ENCODE measurements at regions not wholly inside any gene's neighbourhood (a gene's known extent, or its start where the extent isn't known, plus 50 kb on each side); places are given as distances from the start of the nearest gene placed in this dataset.
A peak's percentile ranks its signal among the peaks of the same experiment; 100 is the strongest.

DNA sequence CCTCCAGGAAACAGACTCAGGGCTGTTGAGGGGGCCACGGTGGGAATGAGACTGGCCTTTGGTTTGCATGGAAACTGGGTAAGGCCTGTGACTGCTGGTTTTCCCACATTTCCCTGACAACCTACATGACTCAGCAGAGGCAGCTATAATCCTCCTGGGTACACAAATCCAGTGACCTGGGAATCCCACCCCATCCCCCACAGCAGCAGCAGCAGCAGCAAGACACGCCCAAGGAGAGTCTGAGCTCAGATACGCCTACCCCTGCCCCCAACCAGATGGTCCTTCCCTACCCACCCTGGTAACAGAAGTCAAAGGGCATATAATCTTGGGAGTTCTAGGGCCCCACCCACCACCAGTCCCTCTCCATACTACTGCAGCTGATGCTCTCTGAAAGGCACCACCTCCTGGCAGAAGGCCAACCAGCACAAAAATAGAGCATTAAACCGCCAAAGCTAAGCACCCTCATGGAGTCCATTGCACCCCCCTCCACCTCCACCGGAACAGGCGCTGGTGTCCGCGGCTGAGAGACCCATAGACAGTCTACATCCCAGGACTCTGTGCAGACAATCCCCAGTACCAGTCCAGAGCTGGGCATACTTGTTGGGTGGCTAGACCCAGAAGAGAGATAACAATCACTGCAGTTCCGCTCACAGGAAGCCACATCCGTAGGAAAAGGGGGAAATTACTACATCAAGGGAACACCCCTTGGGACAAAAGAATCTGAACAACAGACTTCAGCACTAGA, 237.2 kb upstream of the SPRY2 start:
- H3K4me3 ChIP-seq (ENCODE audit: low read length), result no peak overlapping the region

DNA sequence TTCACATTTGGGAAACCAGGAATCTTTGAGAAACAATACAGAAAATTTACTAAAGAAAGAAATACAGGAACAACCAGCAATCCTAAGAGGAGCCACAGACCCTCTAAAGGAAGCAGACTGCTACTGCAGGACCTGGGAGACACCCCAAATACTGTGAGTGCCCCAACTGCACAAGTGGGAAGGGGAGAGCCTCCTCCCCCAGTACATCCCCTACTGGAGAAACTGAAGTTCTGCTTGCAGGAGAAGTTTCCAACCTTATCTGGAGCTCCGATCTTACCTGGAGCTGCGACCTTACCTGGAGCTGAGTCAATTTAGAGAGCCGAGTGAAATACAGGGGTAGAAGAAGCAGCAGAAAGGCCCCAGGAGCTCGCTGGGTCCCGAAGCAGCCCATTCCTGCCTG, 236.4 kb upstream of the SPRY2 start:
- Histone ChIP-seq H3K4me2 (ENCODE audit: low read length) (no peak overlapping the region), H3K9me3 (replicated peaks; ENCODE audit: low read length) (no peaks in the 10 kb centered on the region), H3K4me3 (ENCODE audit: low read length) (no peak overlapping the region), H3K9ac (ENCODE audit: low read depth, low read length) (no peak overlapping the region), H3K27me3 (ENCODE audit: control insufficient read depth, insufficient read depth, low read length) (no peaks in the 10 kb centered on the region), H3K4me1 (ENCODE audit: control insufficient read depth, insufficient read depth, low read length) (no peaks in the 10 kb centered on the region), H3K36me3 (ENCODE audit: insufficient read depth, low read length) (no peaks in the 10 kb centered on the region)

More for the DNA sequence above, 237.2 kb upstream of the SPRY2 start:
- H3K4me1 ChIP-seq (ENCODE audit: control insufficient read depth, insufficient read depth, low read length), result no peaks in the 10 kb centered on the region
- no peaks in the 10 kb centered on the region for H3K27me3 ChIP-seq (ENCODE audit: control insufficient read depth, insufficient read depth, low read length)
- no peaks in the 10 kb centered on the region for H3K36me3 ChIP-seq (ENCODE audit: insufficient read depth, low read length)
- no peak overlapping the region for H3K9ac ChIP-seq (ENCODE audit: low read depth, low read length)
- no peak overlapping the region for H3K4me2 ChIP-seq (ENCODE audit: low read length)
- H3K9me3 ChIP-seq (replicated peaks; ENCODE audit: low read length), result no peaks in the 10 kb centered on the region

DNA sequence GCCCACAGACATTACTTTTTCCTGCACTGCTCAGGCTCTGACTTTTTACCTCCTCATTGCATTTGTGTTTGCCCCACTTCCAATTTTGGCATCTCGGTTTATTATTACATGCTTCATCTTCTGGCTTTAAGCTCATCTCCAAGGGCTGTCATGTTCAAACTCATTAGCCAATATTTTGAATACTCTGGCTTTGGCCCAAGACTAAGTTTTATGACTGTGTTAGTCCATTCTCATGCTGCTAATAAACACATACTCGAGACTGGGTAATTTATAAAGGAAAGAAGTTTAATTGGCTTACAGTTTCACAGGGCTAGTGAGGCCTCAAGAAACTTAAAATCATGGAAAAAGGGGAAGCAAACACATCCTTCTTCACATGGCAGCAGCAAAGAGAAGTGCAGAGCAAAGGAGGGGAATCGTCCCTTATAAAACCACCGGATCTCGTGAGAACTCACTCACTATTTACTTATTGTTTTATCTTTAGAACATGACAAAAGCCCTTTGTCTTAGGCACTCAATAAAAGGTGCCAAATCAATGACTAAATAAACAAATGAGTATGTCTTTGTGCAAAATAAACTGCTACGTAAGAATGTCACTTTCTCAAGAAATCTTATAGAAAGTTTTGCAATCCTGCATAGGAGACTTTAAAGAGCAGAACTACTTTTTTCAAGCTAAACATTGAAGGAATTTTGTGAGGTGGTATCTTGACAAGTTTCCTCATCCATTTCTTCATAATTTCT, 233.4 kb upstream of the SPRY2 start:
- H3K9ac ChIP-seq (ENCODE audit: low read depth, low read length), result no peak overlapping the region
- no peaks in the 10 kb centered on the region for H3K9me3 ChIP-seq (replicated peaks; ENCODE audit: low read length)
- H3K4me3 ChIP-seq (ENCODE audit: low read length), result no peak overlapping the region
- H3K36me3 ChIP-seq (ENCODE audit: insufficient read depth, low read length), result no peaks in the 10 kb centered on the region
- H3K4me1 ChIP-seq (ENCODE audit: control insufficient read depth, insufficient read depth, low read length), result no peaks in the 10 kb centered on the region
- H3K4me2 ChIP-seq (ENCODE audit: low read length), result no peak overlapping the region
- no peaks in the 10 kb centered on the region for H3K27me3 ChIP-seq (ENCODE audit: control insufficient read depth, insufficient read depth, low read length)

DNA sequence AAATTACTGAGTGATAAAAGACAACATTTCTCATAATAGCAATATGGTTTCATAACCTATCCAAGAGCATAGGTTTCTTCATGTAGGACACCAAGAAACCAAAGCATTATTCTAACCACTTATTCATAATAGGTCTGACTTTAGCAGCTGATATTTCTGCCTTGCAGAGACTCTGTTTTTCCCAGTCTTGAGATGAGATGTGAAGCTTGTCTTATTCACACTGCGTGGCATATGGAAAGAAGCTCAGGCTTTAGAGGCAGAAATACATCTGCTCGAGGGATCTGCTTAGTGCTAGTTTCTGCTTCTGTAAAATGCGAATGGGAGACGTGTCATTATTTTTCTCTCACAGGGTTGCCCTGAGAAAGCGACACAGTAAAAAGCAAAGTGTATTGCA, 232.0 kb upstream of the SPRY2 start:
- Histone ChIP-seq H3K9me3 (replicated peaks; ENCODE audit: low read length) (no peaks in the 10 kb centered on the region), H3K36me3 (ENCODE audit: insufficient read depth, low read length) (no peaks in the 10 kb centered on the region), H3K9ac (ENCODE audit: low read depth, low read length) (no peak overlapping the region), H3K4me2 (ENCODE audit: low read length) (no peak overlapping the region), H3K4me3 (ENCODE audit: low read length) (no peak overlapping the region), H3K4me1 (ENCODE audit: control insufficient read depth, insufficient read depth, low read length) (no peaks in the 10 kb centered on the region), H3K27me3 (ENCODE audit: control insufficient read depth, insufficient read depth, low read length) (no peaks in the 10 kb centered on the region)

DNA sequence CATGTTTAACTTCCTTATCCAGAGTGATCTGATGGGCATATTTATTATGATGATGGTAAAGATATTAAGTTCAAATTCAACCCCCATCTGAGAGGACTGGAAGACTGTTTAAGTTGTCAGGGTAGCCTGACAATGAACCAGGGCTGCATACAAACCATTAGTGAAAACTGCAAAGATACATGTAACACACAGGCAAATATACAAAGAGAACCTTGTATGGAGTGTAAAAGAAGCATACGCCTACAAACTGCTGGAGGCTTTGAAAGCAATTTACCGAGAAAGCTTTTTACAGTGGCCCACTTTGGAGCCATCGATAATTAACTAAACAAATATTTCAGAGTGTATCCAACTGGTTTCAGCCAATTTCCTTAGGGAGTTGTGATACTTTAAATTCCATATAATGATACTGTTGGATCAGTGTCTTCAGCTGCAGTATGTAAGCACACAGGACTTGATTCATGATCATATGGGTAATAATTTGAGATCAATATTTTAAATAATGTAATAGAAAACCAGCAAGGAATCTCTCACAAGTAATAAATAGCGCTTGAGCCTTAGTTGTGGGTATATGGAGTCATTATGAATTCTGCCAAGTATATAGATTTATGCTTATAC, 231.5 kb upstream of the SPRY2 start:
- Histone ChIP-seq H3K9ac (ENCODE audit: low read depth, low read length) (no peak overlapping the region), H3K4me3 (ENCODE audit: low read length) (no peak overlapping the region), H3K27me3 (ENCODE audit: control insufficient read depth, insufficient read depth, low read length) (no peaks in the 10 kb centered on the region), H3K9me3 (replicated peaks; ENCODE audit: low read length) (no peaks in the 10 kb centered on the region), H3K4me1 (ENCODE audit: control insufficient read depth, insufficient read depth, low read length) (no peaks in the 10 kb centered on the region), H3K36me3 (ENCODE audit: insufficient read depth, low read length) (no peaks in the 10 kb centered on the region), H3K4me2 (ENCODE audit: low read length) (no peak overlapping the region)

DNA sequence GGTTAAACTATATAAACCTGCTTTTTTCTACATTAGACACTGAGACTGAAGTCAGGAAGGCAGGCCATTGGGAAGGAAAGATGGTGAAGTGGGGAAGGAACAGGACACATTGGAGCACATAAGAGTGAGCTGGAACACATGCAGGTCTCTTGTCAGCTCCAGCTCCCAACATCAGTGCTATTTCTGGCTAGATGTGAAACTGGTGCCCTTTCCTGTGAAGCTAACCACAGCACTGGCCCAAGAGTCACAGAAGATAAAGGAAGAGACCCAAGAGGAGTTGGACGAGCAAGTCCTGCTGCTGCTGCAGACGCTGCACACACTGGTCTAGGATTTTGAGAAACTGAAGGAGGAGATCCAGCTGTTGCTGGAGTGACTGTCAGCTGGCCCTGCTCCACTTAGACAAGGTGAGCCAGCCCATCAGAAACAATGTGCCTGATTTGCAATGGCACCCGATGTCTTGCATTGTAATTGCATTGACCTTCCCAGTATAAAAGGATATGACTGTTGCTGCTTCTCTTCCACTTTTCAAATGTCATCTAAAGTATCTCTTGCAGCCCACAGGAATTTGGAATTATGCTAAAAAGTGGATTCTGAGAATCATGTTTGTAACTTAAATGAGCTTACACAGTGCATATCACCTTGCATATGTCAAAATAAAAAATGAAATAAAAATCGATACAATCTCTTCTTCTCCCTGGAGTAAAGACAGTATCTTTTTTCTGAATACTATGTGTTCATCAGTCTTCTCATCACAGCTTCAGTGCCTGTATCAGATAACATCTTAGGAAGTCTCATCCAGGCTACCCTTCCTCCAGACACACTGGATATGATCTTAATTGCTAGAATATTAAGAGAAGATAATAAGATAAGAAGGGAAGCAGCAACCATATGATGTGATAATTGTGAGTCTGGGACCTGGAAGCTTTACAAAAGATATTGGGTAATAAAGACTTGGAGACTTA, 230.7 kb upstream of the SPRY2 start:
- Histone ChIP-seq H3K27me3 (ENCODE audit: control insufficient read depth, insufficient read depth, low read length) (no peaks in the 10 kb centered on the region), H3K9me3 (replicated peaks; ENCODE audit: low read length) (no peaks in the 10 kb centered on the region), H3K36me3 (ENCODE audit: insufficient read depth, low read length) (no peaks in the 10 kb centered on the region)

DNA sequence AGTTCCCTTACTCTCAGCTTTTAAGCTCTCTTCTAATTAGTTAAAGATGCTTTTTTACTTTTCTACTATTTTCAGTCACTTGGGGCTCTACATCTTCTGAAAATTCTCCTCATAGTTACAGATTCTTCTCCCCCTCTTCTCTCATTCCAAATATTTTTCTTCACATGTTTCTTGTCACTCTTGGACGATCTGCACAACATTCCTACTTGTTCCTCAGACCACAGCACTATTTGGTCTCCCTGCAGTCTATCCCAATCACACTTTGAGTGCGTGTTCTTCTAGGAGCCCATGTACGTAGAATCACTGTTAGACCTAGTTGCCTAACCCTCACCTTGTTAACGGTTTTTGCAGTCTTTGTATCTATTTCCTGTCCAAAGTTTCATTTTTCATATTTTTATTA, 222.5 kb upstream of the SPRY2 start:
- no peaks in the 10 kb centered on the region for H3K27me3 ChIP-seq (ENCODE audit: control insufficient read depth, insufficient read depth, low read length)
- H3K4me2 ChIP-seq (ENCODE audit: low read length), result no peak overlapping the region
- H3K9me3 ChIP-seq (replicated peaks; ENCODE audit: low read length), result no peaks in the 10 kb centered on the region
- H3K36me3 ChIP-seq (ENCODE audit: insufficient read depth, low read length), result no peaks in the 10 kb centered on the region
- H3K4me3 ChIP-seq (ENCODE audit: low read length), result no peak overlapping the region
- no peaks in the 10 kb centered on the region for H3K4me1 ChIP-seq (ENCODE audit: control insufficient read depth, insufficient read depth, low read length)
- no peak overlapping the region for H3K9ac ChIP-seq (ENCODE audit: low read depth, low read length)

More for the DNA sequence above, 230.7 kb upstream of the SPRY2 start:
- Histone ChIP-seq H3K9ac (ENCODE audit: low read depth, low read length) (no peak overlapping the region), H3K4me2 (ENCODE audit: low read length) (no peak overlapping the region), H3K4me3 (ENCODE audit: low read length) (no peak overlapping the region), H3K4me1 (ENCODE audit: control insufficient read depth, insufficient read depth, low read length) (no peaks in the 10 kb centered on the region)

DNA sequence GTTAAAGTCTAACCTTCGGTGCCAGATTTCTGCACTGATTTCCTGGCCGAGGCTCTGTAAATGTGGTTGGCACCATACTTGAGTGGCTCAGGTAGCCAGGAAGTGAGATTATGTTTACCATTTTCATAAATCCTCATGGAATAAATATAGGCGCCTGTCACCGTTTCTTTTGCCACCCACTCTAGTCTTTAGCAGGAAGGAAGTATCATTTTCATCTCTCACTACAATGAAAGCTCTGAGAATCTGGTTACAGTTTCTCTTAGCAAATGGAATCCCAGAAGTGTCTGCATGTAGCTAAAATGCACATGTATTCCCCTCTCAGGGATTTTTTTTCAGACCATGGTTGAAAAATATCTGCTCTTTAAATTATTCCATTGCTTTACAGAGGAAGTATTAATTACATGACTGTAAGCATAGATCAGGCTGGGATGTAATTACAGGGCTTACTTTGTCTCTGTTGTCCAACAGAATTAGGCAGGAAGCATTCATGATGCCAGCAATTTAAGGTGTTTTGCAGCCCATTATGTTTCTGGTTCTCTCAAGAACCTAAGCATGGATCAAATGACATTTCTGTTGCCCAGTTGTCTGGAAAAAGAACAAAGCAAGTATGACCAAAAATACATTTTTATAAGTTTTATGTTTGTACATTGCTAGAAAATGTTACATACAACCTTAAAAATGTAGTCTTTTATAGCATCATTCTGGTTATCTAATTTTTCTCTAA, 221.7 kb upstream of the SPRY2 start:
- H3K4me1 ChIP-seq (ENCODE audit: control insufficient read depth, insufficient read depth, low read length), result peaks cover 7% of the 10 kb centered on the region
- no peaks in the 10 kb centered on the region for H3K9me3 ChIP-seq (replicated peaks; ENCODE audit: low read length)
- H3K27me3 ChIP-seq (ENCODE audit: control insufficient read depth, insufficient read depth, low read length), result no peaks in the 10 kb centered on the region
- peak overlapping the region; percentile 6 for H3K4me2 ChIP-seq (ENCODE audit: low read length)
- H3K9ac ChIP-seq (ENCODE audit: low read depth, low read length), result no peak overlapping the region
- no peak overlapping the region for H3K4me3 ChIP-seq (ENCODE audit: low read length)
- H3K36me3 ChIP-seq (ENCODE audit: insufficient read depth, low read length), result no peaks in the 10 kb centered on the region

DNA sequence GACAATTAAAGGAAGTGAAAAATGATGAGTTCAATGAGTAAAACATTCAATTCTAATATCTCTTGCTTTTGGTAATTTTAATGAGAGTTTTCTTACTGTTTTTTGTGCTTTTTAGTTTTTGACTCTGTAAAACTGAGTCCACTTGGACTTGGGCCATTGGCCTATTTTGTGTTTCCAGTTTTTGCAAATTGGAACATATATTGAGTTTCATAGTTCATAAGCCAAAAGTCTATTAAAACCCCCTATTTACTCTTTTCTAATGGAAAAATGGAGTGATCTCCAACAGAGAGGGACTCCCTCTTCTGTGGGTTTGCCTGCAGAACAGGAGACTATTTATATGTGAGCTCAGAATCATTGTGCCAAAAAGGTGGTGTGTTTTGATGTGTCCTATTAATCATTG, 219.7 kb upstream of the SPRY2 start:
- H3K4me3 ChIP-seq (ENCODE audit: low read length), result no peak overlapping the region
- H3K4me2 ChIP-seq (ENCODE audit: low read length), result no peak overlapping the region
- H3K9ac ChIP-seq (ENCODE audit: low read depth, low read length), result no peak overlapping the region
- no peaks in the 10 kb centered on the region for H3K36me3 ChIP-seq (ENCODE audit: insufficient read depth, low read length)
- no peaks in the 10 kb centered on the region for H3K9me3 ChIP-seq (replicated peaks; ENCODE audit: low read length)
- H3K4me1 ChIP-seq (ENCODE audit: control insufficient read depth, insufficient read depth, low read length), result peaks cover 7% of the 10 kb centered on the region
- no peaks in the 10 kb centered on the region for H3K27me3 ChIP-seq (ENCODE audit: control insufficient read depth, insufficient read depth, low read length)

DNA sequence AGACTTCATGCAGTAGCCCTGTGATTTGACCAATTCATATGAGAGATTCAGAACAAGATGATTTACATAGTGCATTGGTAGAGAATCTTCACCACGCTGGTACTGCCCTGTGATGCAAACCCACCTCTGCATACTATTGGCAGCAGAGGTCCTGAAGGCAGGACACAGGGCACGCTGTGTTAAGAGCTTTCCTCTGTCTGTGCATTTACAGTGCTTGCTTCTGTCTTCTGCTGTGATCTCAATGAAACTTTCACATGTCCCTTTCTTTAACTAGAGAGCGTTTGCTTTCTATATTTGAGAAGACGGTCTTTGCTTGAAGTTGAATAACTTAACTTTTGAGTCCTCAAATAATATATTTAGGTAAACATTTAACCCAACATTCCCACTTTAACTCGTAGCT, 219.0 kb upstream of the SPRY2 start:
- Histone ChIP-seq H3K36me3 (ENCODE audit: insufficient read depth, low read length) (no peaks in the 10 kb centered on the region), H3K4me1 (ENCODE audit: control insufficient read depth, insufficient read depth, low read length) (peaks cover 7% of the 10 kb centered on the region), H3K27me3 (ENCODE audit: control insufficient read depth, insufficient read depth, low read length) (no peaks in the 10 kb centered on the region), H3K9ac (ENCODE audit: low read depth, low read length) (no peak overlapping the region), H3K9me3 (replicated peaks; ENCODE audit: low read length) (no peaks in the 10 kb centered on the region), H3K4me2 (ENCODE audit: low read length) (no peak overlapping the region), H3K4me3 (ENCODE audit: low read length) (no peak overlapping the region)

Measured in skeletal muscle satellite cell (primary cell).